Keratinocyte (primary cell): ENCODE measurements at regions not wholly inside any gene's neighbourhood (a gene's known extent, or its start where the extent isn't known, plus 50 kb on each side); places are given as distances from the start of the nearest gene placed in this dataset.

Experiments used
- DNase-seq: peaks from one replicate; pipeline ENCODE4 v3.0.0-alpha.2; 2011; ENCODE audit warnings: low read depth, missing footprints, low spot score
- FAIRE-seq: peaks from 2 replicates; lab custom pipeline; 2011; peaks lifted over from hg19 to GRCh38; lab: Jason Lieb, UNC
- H2AFZ ChIP-seq: 2 replicates; pipeline ENCODE4 v1.6.0; 2012; ENCODE audit warnings: low read length, control low read depth, inconsistent platforms; ENCODE audit not compliant: control insufficient read depth
- H3K27ac ChIP-seq: 2 replicates; pipeline ENCODE4 v1.5.1; 2011; ENCODE audit warnings: low read length; ENCODE audit not compliant: control insufficient read depth, insufficient read depth
- H3K27me3 ChIP-seq: 3 replicates; pipeline ENCODE4 v1.6.0; 2011; ENCODE audit warnings: low read length; ENCODE audit not compliant: control insufficient read depth, insufficient read depth; ENCODE audit errors: extremely low read depth
- H3K36me3 ChIP-seq, 2 experiments: 2 replicates in 1 of 2; 3 replicates in 1 of 2; pipeline ENCODE4 v1.5.1; 2011; ENCODE audit warnings: low read length in 2 of 2, mild to moderate bottlenecking in 1 of 2; ENCODE audit not compliant: control insufficient read depth in 2 of 2, insufficient read depth in 2 of 2; ENCODE audit errors: extremely low read depth in 1 of 2
- H3K4me1 ChIP-seq: 3 replicates; pipeline ENCODE4 v1.5.1; 2011; ENCODE audit warnings: low read length; ENCODE audit not compliant: control insufficient read depth, insufficient read depth; ENCODE audit errors: extremely low read depth
- H3K4me2 ChIP-seq: 3 replicates; pipeline ENCODE4 v1.6.0; 2011; ENCODE audit warnings: low read depth, low read length; ENCODE audit not compliant: control insufficient read depth, insufficient read depth; ENCODE audit errors: extremely low read depth
- H3K4me3 ChIP-seq, 3 experiments: fragments of 200-600 bp in 1 of 3; sonication (generic) in 1 of 3; 2 replicates in 2 of 3; 3 replicates in 1 of 3; pipeline ENCODE4 v1.5.1; 2011 to 2016; ENCODE audit warnings: low read length in 3 of 3, mild to moderate bottlenecking in 3 of 3, control low read depth in 2 of 3, inconsistent platforms in 1 of 3, low read depth in 1 of 3, mixed read lengths in 1 of 3, mixed run types in 1 of 3, moderate library complexity in 1 of 3; ENCODE audit not compliant: control insufficient read depth in 2 of 3, insufficient read depth in 2 of 3; ENCODE audit errors: extremely low read depth in 1 of 3
- H3K79me2 ChIP-seq: 2 replicates; pipeline ENCODE4 v1.6.0; 2012; ENCODE audit warnings: low read length; ENCODE audit not compliant: control insufficient read depth, insufficient read depth
- H3K9ac ChIP-seq: 3 replicates; pipeline ENCODE4 v1.6.0; 2011; ENCODE audit warnings: low read length; ENCODE audit not compliant: control insufficient read depth, insufficient read depth; ENCODE audit errors: extremely low read depth
- H3K9me1 ChIP-seq: 3 replicates; pipeline ENCODE4 v1.6.0; 2011; ENCODE audit warnings: low read length; ENCODE audit not compliant: control insufficient read depth, insufficient read depth; ENCODE audit errors: extremely low read depth
- H3K9me3 ChIP-seq: 2 replicates; pipeline ENCODE4 v1.5.1; 2012; ENCODE audit warnings: low read depth, low read length; ENCODE audit not compliant: control insufficient read depth
- H4K20me1 ChIP-seq: 3 replicates; pipeline ENCODE4 v1.6.0; 2011; ENCODE audit warnings: low read length; ENCODE audit not compliant: control insufficient read depth, insufficient read depth; ENCODE audit errors: extremely low read depth
- EZH2 ChIP-seq: IDR thresholded peaks from one replicate; pipeline ENCODE4 v1.6.1; 2012; ENCODE audit warnings: inconsistent platforms, mild to moderate bottlenecking, low read length, moderate library complexity
- dilution Hi-C: fragments of 300-500 bp; cut with MboI; formaldehyde crosslinking; loops from one replicate; pipeline ENCODE4 v1.7.0; 2020; ENCODE audit warnings: low sequenced_read_pairs; ENCODE audit not compliant: extremely low pct_ligation_motif_present
- TF ChIP-seq, protein P1 (sequence below), 3 experiments: IDR thresholded peaks in 1 of 3; conservative IDR thresholded peaks in 1 of 3; optimal IDR thresholded peaks in 1 of 3; 2 replicates in 2 of 3; 3 replicates in 1 of 3; pipeline versions ENCODE3 to v1.5.1; 2011; ENCODE audit warnings: low read length in 3 of 3, mild to moderate bottlenecking in 3 of 3, moderate library complexity in 2 of 3, control low read depth in 1 of 3, inconsistent platforms in 1 of 3; ENCODE audit not compliant: insufficient read depth in 2 of 3; ENCODE audit errors: extremely low read depth in 1 of 3

GRCh38 chr2:163155279-163155883 is 316.8 kb upstream of the KCNH7 start:
- H3K79me2 ChIP-seq, result no peaks in the 10 kb centered on the region

GRCh38 chr2:163142618-163143017 is 304.1 kb upstream of the KCNH7 start:
- Histone ChIP-seq H3K4me1 (no peaks in the 10 kb centered on the region), H3K4me3 (no peak overlapping the region), H2AFZ (no peak overlapping the region), H3K9ac (no peak overlapping the region), H3K9me3 (no peaks in the 10 kb centered on the region), H3K27me3 (no peaks in the 10 kb centered on the region), H3K4me2 (no peak overlapping the region), H3K36me3 (no peaks in the 10 kb centered on the region), H4K20me1 (no peaks in the 10 kb centered on the region), H3K9me1 (no peaks in the 10 kb centered on the region), H3K79me2 (no peaks in the 10 kb centered on the region), H3K27ac (no peak overlapping the region)
- DNase-seq (no peak), FAIRE-seq (no peak)
- dilution Hi-C loops, result no loop called here
- TF ChIP-seq, protein P1, sequence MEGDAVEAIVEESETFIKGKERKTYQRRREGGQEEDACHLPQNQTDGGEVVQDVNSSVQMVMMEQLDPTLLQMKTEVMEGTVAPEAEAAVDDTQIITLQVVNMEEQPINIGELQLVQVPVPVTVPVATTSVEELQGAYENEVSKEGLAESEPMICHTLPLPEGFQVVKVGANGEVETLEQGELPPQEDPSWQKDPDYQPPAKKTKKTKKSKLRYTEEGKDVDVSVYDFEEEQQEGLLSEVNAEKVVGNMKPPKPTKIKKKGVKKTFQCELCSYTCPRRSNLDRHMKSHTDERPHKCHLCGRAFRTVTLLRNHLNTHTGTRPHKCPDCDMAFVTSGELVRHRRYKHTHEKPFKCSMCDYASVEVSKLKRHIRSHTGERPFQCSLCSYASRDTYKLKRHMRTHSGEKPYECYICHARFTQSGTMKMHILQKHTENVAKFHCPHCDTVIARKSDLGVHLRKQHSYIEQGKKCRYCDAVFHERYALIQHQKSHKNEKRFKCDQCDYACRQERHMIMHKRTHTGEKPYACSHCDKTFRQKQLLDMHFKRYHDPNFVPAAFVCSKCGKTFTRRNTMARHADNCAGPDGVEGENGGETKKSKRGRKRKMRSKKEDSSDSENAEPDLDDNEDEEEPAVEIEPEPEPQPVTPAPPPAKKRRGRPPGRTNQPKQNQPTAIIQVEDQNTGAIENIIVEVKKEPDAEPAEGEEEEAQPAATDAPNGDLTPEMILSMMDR (optimal IDR thresholded peaks at IDR 0.05 in 1 of 3, IDR thresholded peaks at IDR 0.05 in 1 of 3, conservative IDR thresholded peaks at IDR 0.05 in 1 of 3; ENCODE audit: extremely low read depth in 1 of 3, insufficient read depth in 2 of 3, low read length in 3 of 3), result no peak
- TF ChIP-seq EZH2, result no peak

More at GRCh38 chr2:163155279-163155883, 316.8 kb upstream of the KCNH7 start:
- Histone ChIP-seq H3K9me3 (no peaks in the 10 kb centered on the region), H3K4me1 (no peaks in the 10 kb centered on the region), H3K36me3 (no peaks in the 10 kb centered on the region), H3K4me3 (no peak overlapping the region), H3K9ac (no peak overlapping the region), H3K27me3 (no peaks in the 10 kb centered on the region), H4K20me1 (no peaks in the 10 kb centered on the region), H3K4me2 (no peak overlapping the region), H3K27ac (no peak overlapping the region), H2AFZ (no peak overlapping the region), H3K9me1 (no peaks in the 10 kb centered on the region)
- no peak for TF ChIP-seq EZH2
- TF ChIP-seq, protein P1 (optimal IDR thresholded peaks at IDR 0.05 in 1 of 3, IDR thresholded peaks at IDR 0.05 in 1 of 3, conservative IDR thresholded peaks at IDR 0.05 in 1 of 3; ENCODE audit: extremely low read depth in 1 of 3, insufficient read depth in 2 of 3, low read length in 3 of 3), result peak; percentile 30 to 63 (median 34)
- dilution Hi-C loops, result loop anchor here (25.0 kb wide), 1 partner anchor 1332 kb away; no protein-coding TSS in a partner anchor
- FAIRE-seq (peak; percentile 86), DNase-seq (no peak)
